ENCODE measurements at regions not wholly inside any gene's neighbourhood (a gene's known extent, or its start where the extent isn't known, plus 50 kb on each side); places are given as distances from the start of the nearest gene placed in this dataset.

DNA sequence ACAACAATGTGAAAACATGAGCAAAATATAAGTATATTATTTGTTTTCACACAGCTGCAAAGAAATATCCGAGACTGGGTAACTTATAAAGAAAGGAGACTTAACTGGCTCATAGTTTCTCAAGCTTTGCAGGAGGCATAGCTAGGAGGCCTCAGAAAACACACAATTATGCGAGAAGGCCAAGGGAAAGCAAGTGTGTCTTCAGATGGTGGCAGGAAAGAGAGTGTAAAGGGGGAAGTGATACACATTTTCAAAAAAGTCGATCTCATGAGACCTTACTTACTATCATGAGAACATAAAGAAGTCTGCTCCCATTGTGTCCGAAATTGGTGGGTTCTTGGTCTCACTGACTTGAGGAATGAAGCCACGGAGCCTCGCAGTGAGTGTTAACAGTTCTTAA, 208.9 kb upstream of the RBMY1B start:
- Histone ChIP-seq H3K4me3 (ENCODE audit: control insufficient read depth in 1 of 7, extremely low read depth in 1 of 7, insufficient read depth in 4 of 7, low read depth in 2 of 7, low read length in 6 of 7) (no peak overlapping the region), H3K27me3 (replicated peaks in 2 of 5; ENCODE audit: control insufficient read depth in 4 of 5, insufficient read depth in 5 of 5, low read length in 4 of 5) (no peaks in the 10 kb centered on the region), H3K27ac (ENCODE audit: insufficient read depth in 1 of 2, low read depth in 1 of 2, low read length in 2 of 2, poor library complexity in 1 of 2, severe bottlenecking in 2 of 2) (no peak overlapping the region), H3K36me3 (ENCODE audit: control insufficient read depth in 4 of 4, insufficient read depth in 4 of 4, low read length in 3 of 4) (no peaks in the 10 kb centered on the region), H3K4me1 (ENCODE audit: control extremely low read depth in 1 of 4, control insufficient read depth in 4 of 4, insufficient read depth in 4 of 4, low read length in 3 of 4) (no peaks in the 10 kb centered on the region), H3K9me3 (ENCODE audit: control extremely low read depth in 1 of 5, control insufficient read depth in 4 of 5, insufficient read depth in 2 of 5, low read depth in 1 of 5, low read length in 4 of 5) (peaks cover 0 to 4% (median 0%) of the 10 kb centered on the region in 5 experiments)
- CTCF ChIA-PET = no interaction called here
- no peak for DNase-seq
- WGBS (ENCODE audit: insufficient coverage) = no CpG with 5 or more reads among the region's 6 CpGs
- POLR2A ChIA-PET = no interaction called here

DNA sequence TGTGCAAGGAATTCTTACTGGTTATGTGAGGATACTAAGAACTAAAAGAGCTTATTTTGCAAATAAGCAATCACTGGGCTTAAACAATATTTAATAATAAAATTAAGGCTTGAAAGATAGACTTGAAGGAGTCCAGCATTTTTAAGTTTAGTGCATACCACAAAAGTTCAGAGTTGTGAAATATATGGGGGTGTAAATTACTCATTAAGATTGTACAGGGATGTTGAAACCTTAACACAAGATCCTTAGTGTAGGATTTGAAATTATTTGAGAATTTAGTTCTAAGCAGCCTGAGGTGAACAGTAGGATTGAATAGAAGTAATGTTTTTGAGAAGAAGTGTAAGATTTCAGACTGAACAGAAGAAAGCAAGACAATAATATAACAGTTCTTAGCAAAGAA, 195.8 kb upstream of the RBMY1B start:
- Histone ChIP-seq H3K27me3 (replicated peaks in 2 of 5; ENCODE audit: control insufficient read depth in 4 of 5, insufficient read depth in 5 of 5, low read length in 4 of 5) (no peaks in the 10 kb centered on the region), H3K9me3 (ENCODE audit: control extremely low read depth in 1 of 5, control insufficient read depth in 4 of 5, insufficient read depth in 2 of 5, low read depth in 1 of 5, low read length in 4 of 5) (no peaks in the 10 kb centered on the region), H3K4me3 (ENCODE audit: control insufficient read depth in 1 of 7, extremely low read depth in 1 of 7, insufficient read depth in 4 of 7, low read depth in 2 of 7, low read length in 6 of 7) (no peak overlapping the region), H3K4me1 (ENCODE audit: control extremely low read depth in 1 of 4, control insufficient read depth in 4 of 4, insufficient read depth in 4 of 4, low read length in 3 of 4) (no peaks in the 10 kb centered on the region), H3K27ac (ENCODE audit: insufficient read depth in 1 of 2, low read depth in 1 of 2, low read length in 2 of 2, poor library complexity in 1 of 2, severe bottlenecking in 2 of 2) (no peak overlapping the region), H3K36me3 (ENCODE audit: control insufficient read depth in 4 of 4, insufficient read depth in 4 of 4, low read length in 3 of 4) (no peaks in the 10 kb centered on the region)
- POLR2A ChIA-PET = no interaction called here
- CTCF ChIA-PET = no interaction called here
- no peak for DNase-seq

Measured in common myeloid progenitor, CD34-positive (primary cell).